ENCODE measurements at regions not wholly inside any gene's neighbourhood (a gene's known extent, or its start where the extent isn't known, plus 50 kb on each side); places are given as distances from the start of the nearest gene placed in this dataset.
A peak's percentile ranks its signal among the peaks of the same experiment; 100 is the strongest.
"Not testable (repeated sequence)": the region's sequence is repeated elsewhere in the genome, so short reads cannot be mapped to it uniquely, and the experiment has no call there.

- DNase-seq: no peak
Measured at GRCh38 chr3:38964646-38965045, 87.1 kb downstream of the SCN11A start.

GRCh38 chr3:38964204-38964603 is 87.5 kb downstream of the SCN11A start:
- DNase-seq: no peak

- DNase-seq: peak; percentile 25
Measured at GRCh38 chr3:38960953-38961622, 90.7 kb downstream of the SCN11A start.

GRCh38 chr3:38960042-38960622 is 91.6 kb downstream of the SCN11A start:
- DNase-seq: no peak

- DNase-seq: no peak
Measured at GRCh38 chr3:38958026-38958720, 93.6 kb downstream of the SCN11A start.

GRCh38 chr3:38957296-38957695 is 94.4 kb downstream of the SCN11A start:
- DNase-seq: no peak

GRCh38 chr3:38952721-38953120 is 99.0 kb downstream of the SCN11A start:
- no peak for DNase-seq

GRCh38 chr3:38951167-38951566 is 100.6 kb downstream of the SCN11A start:
- not testable (repeated sequence) for DNase-seq

GRCh38 chr3:38950581-38950980 is 101.2 kb downstream of the SCN11A start:
- no peak for DNase-seq

GRCh38 chr3:38949994-38950393 is 101.8 kb downstream of the SCN11A start:
- DNase-seq: no peak

- DNase-seq: no peak
Measured at GRCh38 chr3:38940394-38940793, 111.3 kb downstream of the SCN11A start.

GRCh38 chr3:38925351-38925750 is 109.3 kb upstream of the SCN10A start:
- DNase-seq: no peak

GRCh38 chr3:38916706-38917105 is 100.7 kb upstream of the SCN10A start:
- DNase-seq: no peak

GRCh38 chr3:38907426-38907825 is 91.4 kb upstream of the SCN10A start:
- no peak for DNase-seq

- no peak for DNase-seq
Measured at GRCh38 chr3:38890426-38890825, 74.4 kb upstream of the SCN10A start.

- DNase-seq: no peak
Measured at GRCh38 chr3:38878646-38879045, 62.6 kb upstream of the SCN10A start.
